ENCODE measurements at regions not wholly inside any gene's neighbourhood (a gene's known extent, or its start where the extent isn't known, plus 50 kb on each side); places are given as distances from the start of the nearest gene placed in this dataset.
"Not testable (repeated sequence)": the region's sequence is repeated elsewhere in the genome, so short reads cannot be mapped to it uniquely, and the experiment has no call there.

- POLR2A ChIA-PET = no interaction called here
- no peak overlapping the region for H3K27ac Mint-ChIP-seq
Observed at GRCh38 chr9:75197561-75197960, 109.2 kb downstream of the OSTF1 start.

DNA sequence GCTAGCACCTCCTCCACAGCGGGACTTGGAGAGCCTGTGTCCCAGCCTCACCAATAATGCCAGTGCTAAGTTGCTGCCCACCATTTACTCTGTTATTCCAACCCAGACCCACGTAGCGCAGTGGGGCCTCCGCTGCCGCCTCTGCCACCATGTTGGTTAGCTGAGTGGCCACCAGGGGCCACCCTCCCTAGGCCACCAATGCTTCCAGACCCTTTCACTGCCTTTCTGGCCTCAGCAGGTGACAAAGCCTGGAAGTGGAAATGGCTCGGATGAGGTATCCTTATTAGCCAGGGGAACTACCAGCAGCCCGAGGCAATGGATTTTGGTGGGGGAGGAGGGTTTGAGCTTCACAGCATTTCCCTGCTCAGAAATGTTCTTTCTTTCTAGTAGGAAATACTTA, 110.1 kb downstream of the OSTF1 start:
- no peak for DNase-seq
- no peaks in the 10 kb centered on the region for H3K9me3 Mint-ChIP-seq
- H3K36me3 Mint-ChIP-seq = no peaks in the 10 kb centered on the region
- no peak overlapping the region for H3K4me3 Mint-ChIP-seq
- no peak overlapping the region for H3K27ac Mint-ChIP-seq
- no peak for ATAC-seq (ENCODE audit: low read depth)
- peaks cover 2% of the 10 kb centered on the region for H3K4me1 Mint-ChIP-seq
- H3K27me3 Mint-ChIP-seq = peaks cover 4% of the 10 kb centered on the region
- POLR2A ChIA-PET = no interaction called here

More at GRCh38 chr9:75197561-75197960, 109.2 kb downstream of the OSTF1 start:
- no peak overlapping the region for H3K4me3 Mint-ChIP-seq
- no peak for ATAC-seq (ENCODE audit: low read depth)
- H3K9me3 Mint-ChIP-seq = no peaks in the 10 kb centered on the region
- DNase-seq = no peak
- H3K36me3 Mint-ChIP-seq = no peaks in the 10 kb centered on the region
- H3K27me3 Mint-ChIP-seq = peaks cover 4% of the 10 kb centered on the region
- H3K4me1 Mint-ChIP-seq = peaks cover 2% of the 10 kb centered on the region

- H3K4me3 Mint-ChIP-seq = no peak overlapping the region
- H3K9me3 Mint-ChIP-seq = no peaks in the 10 kb centered on the region
- DNase-seq = no peak
- no peaks in the 10 kb centered on the region for H3K36me3 Mint-ChIP-seq
- POLR2A ChIA-PET = no interaction called here
- H3K27me3 Mint-ChIP-seq = peaks cover 2% of the 10 kb centered on the region
- peaks cover 2% of the 10 kb centered on the region for H3K4me1 Mint-ChIP-seq
- ATAC-seq (ENCODE audit: low read depth) = no peak
- H3K27ac Mint-ChIP-seq = no peak overlapping the region
Observed at GRCh38 chr9:75200892-75201470, 112.7 kb downstream of the OSTF1 start.

DNA sequence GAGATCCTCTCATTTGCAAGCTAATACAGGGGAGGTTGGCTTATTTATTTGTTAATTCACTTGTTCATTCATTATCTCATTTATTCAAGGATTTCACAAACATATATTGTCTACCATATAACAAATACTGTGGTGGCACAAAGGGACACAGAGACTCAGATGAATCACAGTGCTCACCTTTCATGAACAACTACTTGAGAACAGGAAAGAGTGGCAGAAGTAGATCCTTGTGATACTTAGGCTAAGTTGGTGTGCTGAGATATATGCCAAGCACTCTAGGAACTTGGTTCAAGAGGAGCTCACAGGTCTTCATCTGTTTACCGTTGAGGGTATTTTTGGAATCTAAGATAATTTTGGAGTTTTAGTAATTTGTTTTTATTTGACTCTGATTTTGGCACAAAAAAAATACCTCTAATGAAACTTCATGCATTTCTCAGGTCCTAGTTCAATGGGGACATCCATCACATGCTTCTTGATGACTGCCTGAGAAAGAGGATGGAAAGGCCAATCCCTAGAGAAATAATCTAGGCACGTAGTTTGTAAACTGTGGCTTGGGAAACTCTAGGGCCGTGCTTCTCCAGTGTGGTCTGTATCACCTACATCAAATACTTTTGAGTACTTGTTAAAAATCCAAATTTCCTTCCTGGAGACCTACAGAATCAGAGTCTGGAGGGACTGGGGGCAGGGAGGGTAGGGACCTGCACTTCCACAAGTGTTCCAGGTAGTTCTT, 113.3 kb downstream of the OSTF1 start:
- DNase-seq (no peak), ATAC-seq (ENCODE audit: low read depth) (no peak)
- no peak overlapping the region for H3K27ac Mint-ChIP-seq
- no peaks in the 10 kb centered on the region for H3K36me3 Mint-ChIP-seq
- H3K4me3 Mint-ChIP-seq = no peak overlapping the region
- POLR2A ChIA-PET = no interaction called here
- peaks cover 2% of the 10 kb centered on the region for H3K27me3 Mint-ChIP-seq
- H3K4me1 Mint-ChIP-seq = peaks cover 2% of the 10 kb centered on the region
- H3K9me3 Mint-ChIP-seq = no peaks in the 10 kb centered on the region

GRCh38 chr9:75207997-75208396, 119.7 kb downstream of the OSTF1 start:
- POLR2A ChIA-PET; H3K27me3 Mint-ChIP-seq; H3K9me3 Mint-ChIP-seq; H3K36me3 Mint-ChIP-seq; H3K27ac Mint-ChIP-seq; H3K4me1 Mint-ChIP-seq; ATAC-seq (ENCODE audit: low read depth); H3K4me3 Mint-ChIP-seq; DNase-seq: not testable (repeated sequence)

DNA sequence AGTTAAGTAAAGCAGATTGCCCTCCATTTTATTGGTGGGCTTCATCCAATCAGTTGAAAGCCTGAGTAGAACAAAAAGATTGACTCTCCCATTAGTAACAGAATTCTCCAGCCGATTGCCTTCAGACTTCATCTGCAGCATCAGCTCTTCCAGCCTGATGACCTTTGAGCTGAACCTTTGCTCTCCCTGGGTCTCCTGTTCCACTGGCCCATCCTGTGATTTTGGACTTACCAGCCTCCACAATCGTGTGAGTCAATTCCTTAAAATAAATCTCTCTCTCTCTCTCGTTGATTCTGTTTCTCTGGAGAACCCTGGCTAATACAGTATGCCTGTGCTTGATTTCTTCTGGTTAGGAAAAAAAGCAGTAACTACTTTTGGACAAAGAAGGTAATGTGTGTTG, 121.9 kb downstream of the OSTF1 start:
- POLR2A ChIA-PET = no interaction called here
- Mint-ChIP-seq H3K4me1 (peaks cover 2% of the 10 kb centered on the region), H3K36me3 (peaks cover 1% of the 10 kb centered on the region), H3K9me3 (no peaks in the 10 kb centered on the region), H3K27me3 (no peaks in the 10 kb centered on the region), H3K27ac (no peak overlapping the region), H3K4me3 (no peak overlapping the region)
- DNase-seq (no peak), ATAC-seq (ENCODE audit: low read depth) (no peak)

- ATAC-seq (ENCODE audit: low read depth) = no peak
- Mint-ChIP-seq H3K36me3 (peaks cover 1% of the 10 kb centered on the region), H3K4me3 (no peak overlapping the region), H3K27ac (no peak overlapping the region), H3K4me1 (peaks cover 2% of the 10 kb centered on the region), H3K27me3 (no peaks in the 10 kb centered on the region), H3K9me3 (no peaks in the 10 kb centered on the region)
- no peak for DNase-seq
- POLR2A ChIA-PET = no interaction called here
Observed at GRCh38 chr9:75213765-75214164, 125.5 kb downstream of the OSTF1 start.

- ATAC-seq (ENCODE audit: low read depth) = no peak
- Mint-ChIP-seq H3K9me3 (peaks cover 6% of the 10 kb centered on the region), H3K27me3 (peaks cover 3% of the 10 kb centered on the region), H3K36me3 (peaks cover 3% of the 10 kb centered on the region), H3K4me1 (peaks cover 2% of the 10 kb centered on the region), H3K4me3 (no peak overlapping the region), H3K27ac (no peak overlapping the region)
- DNase-seq = no peak
- POLR2A ChIA-PET = no interaction called here
Observed at GRCh38 chr9:75226403-75227139, 138.3 kb downstream of the OSTF1 start.

- DNase-seq (no peak), ATAC-seq (ENCODE audit: low read depth) (no peak)
- no peak overlapping the region for H3K27ac Mint-ChIP-seq
- POLR2A ChIA-PET = no interaction called here
- peaks cover 2% of the 10 kb centered on the region for H3K4me1 Mint-ChIP-seq
- H3K4me3 Mint-ChIP-seq = no peak overlapping the region
- peaks cover 3% of the 10 kb centered on the region for H3K36me3 Mint-ChIP-seq
- H3K9me3 Mint-ChIP-seq = peaks cover 5% of the 10 kb centered on the region
- no peaks in the 10 kb centered on the region for H3K27me3 Mint-ChIP-seq
Observed at GRCh38 chr9:75228893-75229292, 140.6 kb downstream of the OSTF1 start.

DNA sequence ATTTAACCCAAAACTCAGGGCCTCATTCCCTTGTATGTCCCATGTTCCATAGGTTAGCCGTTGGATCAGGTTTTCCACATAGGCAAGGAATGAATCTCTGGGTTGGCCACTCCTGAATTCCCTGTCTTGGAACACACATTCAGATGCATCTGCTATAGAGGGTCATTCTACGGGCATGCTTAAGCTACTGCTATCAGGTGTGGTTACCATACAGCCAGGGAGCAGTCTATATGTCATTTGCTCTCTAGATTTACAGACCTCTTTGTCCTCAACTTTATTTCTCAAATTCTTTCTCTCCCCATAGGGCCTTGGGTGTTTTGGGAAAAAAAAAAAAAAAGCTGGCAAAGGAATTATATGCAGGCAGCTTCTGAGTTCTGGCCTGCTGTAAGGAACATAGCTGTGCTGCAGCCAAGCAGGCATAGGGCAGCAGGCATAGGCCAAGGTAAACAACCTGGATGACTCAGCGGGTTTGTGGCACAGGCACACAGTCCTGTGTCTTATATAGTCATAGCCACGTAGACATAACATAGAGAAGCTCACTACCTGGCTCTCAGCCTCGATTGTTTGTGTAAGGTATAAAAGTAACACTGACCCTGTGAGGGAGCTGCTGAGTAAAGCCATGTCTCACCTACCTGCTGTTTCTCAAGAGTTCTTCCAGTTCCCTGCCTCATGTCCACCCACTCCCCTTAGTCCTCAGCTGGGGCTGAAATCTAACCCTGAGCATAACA, 141.5 kb downstream of the OSTF1 start:
- peaks cover 1% of the 10 kb centered on the region for H3K36me3 Mint-ChIP-seq
- H3K4me3 Mint-ChIP-seq = no peak overlapping the region
- DNase-seq (no peak), ATAC-seq (ENCODE audit: low read depth) (no peak)
- H3K9me3 Mint-ChIP-seq = peaks cover 3% of the 10 kb centered on the region
- POLR2A ChIA-PET = no interaction called here
- H3K27ac Mint-ChIP-seq = no peak overlapping the region
- H3K4me1 Mint-ChIP-seq = peaks cover 2% of the 10 kb centered on the region
- no peaks in the 10 kb centered on the region for H3K27me3 Mint-ChIP-seq

- H3K4me1 Mint-ChIP-seq = peaks cover 2% of the 10 kb centered on the region
- POLR2A ChIA-PET = no interaction called here
- H3K27ac Mint-ChIP-seq = no peak overlapping the region
- ATAC-seq (ENCODE audit: low read depth) (no peak), DNase-seq (no peak)
- peaks cover 2% of the 10 kb centered on the region for H3K36me3 Mint-ChIP-seq
- peaks cover 2% of the 10 kb centered on the region for H3K9me3 Mint-ChIP-seq
- no peaks in the 10 kb centered on the region for H3K27me3 Mint-ChIP-seq
- no peak overlapping the region for H3K4me3 Mint-ChIP-seq
Observed at GRCh38 chr9:75230469-75230868, 142.2 kb downstream of the OSTF1 start.

DNA sequence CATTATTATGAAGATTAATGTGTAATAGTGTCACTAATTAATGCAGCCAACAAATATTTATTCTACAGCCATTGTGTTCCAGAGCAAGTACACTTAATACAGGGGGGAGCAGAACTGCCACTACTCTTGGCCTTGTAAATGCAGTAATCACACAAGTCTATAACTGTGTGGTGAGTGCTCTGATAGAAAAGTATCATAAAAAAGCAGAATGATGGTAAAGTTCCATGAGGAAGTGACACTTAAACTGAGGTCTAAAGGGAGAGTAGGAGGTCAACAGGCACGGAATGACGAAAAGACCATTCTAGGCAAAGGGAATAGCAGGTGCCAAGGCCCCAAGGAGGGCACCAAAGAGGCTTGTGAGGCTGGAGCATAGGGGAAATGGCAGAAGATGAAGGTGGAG, 142.9 kb downstream of the OSTF1 start:
- Mint-ChIP-seq H3K36me3 (peaks cover 3% of the 10 kb centered on the region), H3K4me3 (no peak overlapping the region), H3K27me3 (no peaks in the 10 kb centered on the region), H3K27ac (no peak overlapping the region), H3K9me3 (peaks cover 6% of the 10 kb centered on the region), H3K4me1 (peaks cover 2% of the 10 kb centered on the region)
- DNase-seq (no peak), ATAC-seq (ENCODE audit: low read depth) (no peak)
- POLR2A ChIA-PET = no interaction called here

- Mint-ChIP-seq H3K36me3 (peaks cover 3% of the 10 kb centered on the region), H3K27me3 (no peaks in the 10 kb centered on the region), H3K4me1 (peaks cover 4% of the 10 kb centered on the region), H3K9me3 (peaks cover 6% of the 10 kb centered on the region), H3K27ac (no peak overlapping the region), H3K4me3 (no peak overlapping the region)
- no peak for DNase-seq
- no peak for ATAC-seq (ENCODE audit: low read depth)
- POLR2A ChIA-PET = no interaction called here
Observed at GRCh38 chr9:75233011-75233410, 144.7 kb downstream of the OSTF1 start.
